ENCODE measurements at regions not wholly inside any gene's neighbourhood (a gene's known extent, or its start where the extent isn't known, plus 50 kb on each side); places are given as distances from the start of the nearest gene placed in this dataset.
"Not testable (repeated sequence)": the region's sequence is repeated elsewhere in the genome, so short reads cannot be mapped to it uniquely, and the experiment has no call there.

GRCh38 chr1:188096521-188096920, 1267.8 kb downstream of the PLA2G4A start:
- no peak for DNase-seq

GRCh38 chr1:188117436-188117835, 1288.7 kb downstream of the PLA2G4A start:
- no peak for DNase-seq

- no peak for DNase-seq
Measured at GRCh38 chr1:188122646-188123045, 1293.9 kb downstream of the PLA2G4A start.

GRCh38 chr1:188127507-188127906, 1298.8 kb downstream of the PLA2G4A start:
- DNase-seq = no peak

- DNase-seq = no peak
Measured at GRCh38 chr1:188128761-188129160, 1300.0 kb downstream of the PLA2G4A start.

- DNase-seq = no peak
Measured at GRCh38 chr1:188129856-188130838, 1301.4 kb downstream of the PLA2G4A start.

- no peak for DNase-seq
Measured at GRCh38 chr1:188137221-188137620, 1308.5 kb downstream of the PLA2G4A start.

GRCh38 chr1:188140958-188141357, 1312.2 kb downstream of the PLA2G4A start:
- DNase-seq = peak; percentile 82

DNA sequence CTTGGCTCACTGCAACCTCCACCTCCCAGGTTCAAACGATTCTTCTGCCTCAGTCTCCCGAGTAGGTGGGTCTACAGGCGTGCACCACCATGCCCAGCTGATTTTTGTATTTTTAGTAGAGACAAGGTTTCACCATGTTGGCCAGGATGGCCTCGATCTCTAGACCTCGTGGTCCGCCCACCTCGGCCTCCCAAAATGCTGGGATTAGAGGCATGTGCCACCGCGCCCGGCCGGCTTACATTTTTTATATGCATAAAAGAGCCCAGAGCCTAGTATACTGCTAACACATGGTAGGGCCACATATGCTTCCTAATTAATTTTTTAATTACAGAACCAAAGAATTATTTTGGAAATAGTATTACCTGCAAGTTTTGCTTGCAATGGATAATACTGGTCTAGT, 1325.4 kb downstream of the PLA2G4A start:
- DNase-seq = no peak

- DNase-seq = peak; percentile 54
Measured at GRCh38 chr1:188154761-188155160, 1326.0 kb downstream of the PLA2G4A start.

- no peak for DNase-seq
Measured at GRCh38 chr1:188155261-188155660, 1326.5 kb downstream of the PLA2G4A start.

- no peak for DNase-seq
Measured at GRCh38 chr1:188164459-188164858, 1335.7 kb downstream of the PLA2G4A start.

DNA sequence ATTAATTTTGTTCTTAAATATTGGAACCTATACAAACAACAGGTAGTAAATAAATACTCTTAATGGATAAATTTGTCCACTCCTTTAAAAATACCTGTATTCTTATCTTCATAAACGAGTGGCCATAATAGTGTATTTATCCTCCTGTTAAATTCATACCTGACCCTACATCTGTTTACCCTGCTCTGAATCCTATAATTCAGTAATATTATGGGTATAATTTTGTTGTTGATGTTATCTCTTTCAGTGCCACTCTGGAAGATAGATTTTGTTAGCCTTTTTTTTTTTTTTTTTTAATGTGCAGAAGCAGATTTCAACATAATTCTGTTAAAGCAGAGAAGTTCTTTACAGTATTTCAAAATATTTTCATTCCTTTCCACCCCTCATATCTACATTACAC, 1337.9 kb downstream of the PLA2G4A start:
- DNase-seq = no peak

- DNase-seq = no peak
Measured at GRCh38 chr1:188169971-188170370, 1341.2 kb downstream of the PLA2G4A start.

GRCh38 chr1:188170411-188170810, 1341.7 kb downstream of the PLA2G4A start:
- peak; percentile 89 for DNase-seq

GRCh38 chr1:188170935-188171334, 1342.2 kb downstream of the PLA2G4A start:
- no peak for DNase-seq

GRCh38 chr1:188182063-188182462, 1353.3 kb downstream of the PLA2G4A start:
- DNase-seq = not testable (repeated sequence)

GRCh38 chr1:188188317-188188716, 1359.6 kb downstream of the PLA2G4A start:
- no peak for DNase-seq

DNA sequence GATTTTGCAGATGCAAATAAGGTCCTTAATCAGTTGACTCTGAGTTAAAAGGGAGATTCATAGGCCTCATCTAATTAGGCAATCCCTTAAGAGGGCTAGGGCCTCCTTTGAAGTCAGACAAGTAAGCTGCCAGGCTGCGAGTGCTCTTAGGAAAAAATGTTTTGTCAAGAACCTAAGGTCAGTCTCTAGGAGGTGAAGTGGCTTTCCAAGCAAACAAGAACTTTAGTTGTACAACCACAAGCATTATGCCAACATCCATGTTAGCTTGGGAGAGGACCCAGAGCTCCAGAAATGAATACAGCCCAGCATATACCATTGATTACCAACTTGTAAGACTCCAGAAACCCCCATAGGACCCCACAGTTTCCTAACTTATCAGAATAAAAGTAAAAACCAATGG, 1366.2 kb downstream of the PLA2G4A start:
- DNase-seq = no peak

DNA sequence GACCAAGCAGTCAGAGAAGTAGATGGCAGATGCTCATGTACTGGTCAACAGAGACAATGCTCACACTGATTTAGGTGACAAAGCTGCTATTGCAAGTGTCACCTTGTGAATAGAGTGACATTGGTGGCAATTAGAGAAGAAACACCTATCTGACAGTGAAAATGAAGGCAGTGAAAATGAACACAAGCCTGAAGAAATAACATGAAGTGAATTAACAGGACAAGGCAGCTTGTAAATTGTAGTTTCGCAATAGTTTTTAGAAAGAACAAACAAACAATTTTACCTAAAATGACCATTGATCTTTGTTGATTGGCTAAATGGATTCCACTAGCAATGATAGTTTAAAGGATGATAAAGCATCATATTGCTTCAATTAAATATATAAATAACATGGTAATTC, 1389.5 kb downstream of the PLA2G4A start:
- no peak for DNase-seq

- DNase-seq = no peak
Measured at GRCh38 chr1:188220051-188220450, 1391.3 kb downstream of the PLA2G4A start.

GRCh38 chr1:188224263-188224662, 1395.5 kb downstream of the PLA2G4A start:
- no peak for DNase-seq

GRCh38 chr1:188225975-188226374, 1397.2 kb downstream of the PLA2G4A start:
- DNase-seq = no peak

GRCh38 chr1:188228623-188229022, 1399.9 kb downstream of the PLA2G4A start:
- DNase-seq = no peak

Measured in NCI-H1694 (cell line).